Fibroblast of the aortic adventitia (primary cell): ENCODE measurements at regions not wholly inside any gene's neighbourhood (a gene's known extent, or its start where the extent isn't known, plus 50 kb on each side); places are given as distances from the start of the nearest gene placed in this dataset.

ENCODE experiments used
- DNase-seq: peaks from one replicate; pipeline ENCODE4 v3.0.0-alpha.2; 2010; ENCODE audit warnings: low read depth
- H3K4me3 ChIP-seq: 2 replicates; pipeline ENCODE4 v1.5.1; 2011; ENCODE audit warnings: low read depth, mild to moderate bottlenecking, control low read depth, low read length, moderate library complexity
- CTCF ChIP-seq: IDR thresholded peaks from 2 replicates; pipeline ENCODE4 v1.5.1; 2011; ENCODE audit warnings: mild to moderate bottlenecking, low read length, control low read depth, inconsistent platforms; ENCODE audit not compliant: insufficient read depth

DNA sequence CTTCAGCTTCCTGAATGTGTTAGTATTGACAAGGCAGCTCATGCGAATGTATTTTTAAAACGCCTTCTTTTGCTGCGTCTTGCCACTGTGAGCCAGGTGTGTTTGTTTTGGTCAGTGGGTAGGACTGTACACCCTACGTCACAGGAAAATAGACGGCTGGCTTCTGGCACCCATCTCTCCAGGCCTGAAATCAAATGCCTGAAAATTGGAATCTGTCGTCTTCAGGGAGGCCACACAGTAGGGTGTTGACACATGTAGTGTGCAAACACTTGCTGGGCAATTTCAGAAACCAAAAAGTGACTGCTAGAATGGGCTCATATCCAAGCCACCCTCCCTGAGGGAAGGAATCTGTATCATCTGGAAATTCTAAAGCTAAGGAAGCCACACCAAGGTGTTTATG, 209.3 kb downstream of the TTC8 start:
- DNase-seq: no peak
- no peak for TF ChIP-seq CTCF
- no peak overlapping the region for H3K4me3 ChIP-seq

DNA sequence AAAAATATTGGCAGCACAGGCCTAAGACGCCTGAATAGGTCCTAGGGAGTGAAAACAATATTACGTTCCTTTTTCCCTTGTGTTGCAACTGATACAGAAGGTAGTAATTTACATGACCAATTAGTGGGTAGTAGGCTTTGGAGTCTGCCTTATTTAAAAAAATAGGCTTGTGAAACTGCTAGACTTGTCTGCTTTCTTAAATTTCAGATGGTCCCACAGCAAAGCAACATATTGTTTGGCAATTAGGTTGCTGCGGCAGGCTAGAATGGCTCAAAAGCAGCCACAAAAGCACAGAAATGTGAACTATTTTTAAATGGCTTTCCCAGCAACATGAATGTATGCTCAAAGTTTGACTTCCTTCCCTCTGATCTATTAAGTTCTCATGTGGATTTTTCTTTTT, 211.9 kb downstream of the TTC8 start:
- TF ChIP-seq CTCF: no peak
- DNase-seq: no peak
- no peak overlapping the region for H3K4me3 ChIP-seq

DNA sequence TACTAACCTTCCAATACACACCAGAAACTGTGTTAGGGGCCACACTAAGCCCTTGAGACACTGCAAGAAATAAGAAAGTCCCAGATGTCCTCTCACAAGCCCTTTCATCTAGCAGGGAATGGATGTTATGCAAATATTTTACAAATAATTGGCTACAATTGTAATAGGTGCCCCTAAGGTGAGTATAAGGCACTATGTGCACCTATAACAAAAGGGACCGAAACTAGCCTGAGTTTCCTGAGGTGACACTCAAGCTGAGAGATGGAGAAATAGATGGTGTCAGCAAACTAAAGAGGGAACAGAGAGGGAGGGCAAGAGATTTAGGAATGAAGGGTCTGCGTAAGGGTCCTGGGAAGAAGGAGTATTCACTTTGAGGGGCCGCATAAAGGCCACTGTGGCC, 212.6 kb downstream of the TTC8 start:
- DNase-seq: no peak
- TF ChIP-seq CTCF: no peak
- no peak overlapping the region for H3K4me3 ChIP-seq

GRCh38 chr14:89040080-89040459, 215.6 kb downstream of the TTC8 start:
- no peak for TF ChIP-seq CTCF
- H3K4me3 ChIP-seq: no peak overlapping the region
- DNase-seq: no peak

DNA sequence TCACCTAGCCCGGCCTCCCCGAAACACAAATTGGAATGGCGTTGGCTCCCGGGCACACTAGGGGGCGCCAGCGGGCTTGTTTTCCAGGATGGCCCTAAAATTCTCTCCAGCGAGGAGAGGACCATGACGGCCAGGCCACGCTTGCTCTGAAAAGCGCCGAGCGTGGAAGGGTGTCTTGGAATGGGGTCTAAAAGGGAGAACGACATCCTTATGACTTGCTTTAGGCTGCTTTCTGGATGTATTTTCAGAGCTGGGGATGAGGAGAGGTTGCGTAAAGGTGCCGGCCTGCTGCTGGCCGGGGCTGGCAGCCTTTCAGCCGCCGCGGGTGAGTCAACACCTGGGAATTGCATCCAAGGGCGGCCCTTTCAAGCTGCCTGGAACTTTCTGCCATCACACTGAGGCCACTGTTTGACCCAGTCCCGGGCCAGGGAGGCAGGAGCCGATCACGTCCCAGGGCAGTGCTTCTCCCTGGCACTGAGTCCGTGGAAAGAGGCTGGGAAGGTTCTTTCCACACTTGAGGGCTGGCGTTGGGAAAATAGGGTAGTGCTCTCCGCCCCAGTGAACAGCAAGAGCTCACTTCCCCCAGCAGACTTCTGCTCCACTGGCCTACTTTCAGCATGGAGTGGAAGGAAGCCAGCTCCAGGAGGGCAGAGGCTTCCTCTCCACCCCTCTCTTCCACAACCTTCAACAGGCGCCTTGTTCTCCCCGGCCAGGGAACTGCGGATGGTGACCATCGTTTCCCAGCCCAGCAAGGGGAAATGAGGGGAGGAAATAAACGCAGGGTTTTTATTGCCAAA, 216.2 kb downstream of the TTC8 start:
- peak; percentile 96 for TF ChIP-seq CTCF
- peak overlapping the region; percentile 62 for H3K4me3 ChIP-seq
- DNase-seq: peak; percentile 94

DNA sequence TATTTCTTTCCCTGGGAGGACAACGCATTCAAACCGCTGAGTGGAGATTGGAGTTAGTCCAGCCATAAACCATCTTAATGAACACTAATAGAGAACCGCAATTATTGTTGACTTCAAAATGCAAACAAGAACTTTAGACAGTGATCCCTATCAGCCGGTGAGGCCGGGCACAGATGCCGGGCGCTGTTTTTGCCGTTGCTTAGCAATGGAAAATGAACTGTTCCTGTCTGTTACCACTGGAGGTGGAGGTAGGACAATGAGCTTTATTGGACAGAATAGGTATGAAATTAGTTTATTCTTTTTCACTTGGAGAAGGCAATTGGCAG, 216.8 kb downstream of the TTC8 start:
- DNase-seq: no peak
- peak overlapping the region; percentile 62 for H3K4me3 ChIP-seq
- TF ChIP-seq CTCF: no peak

DNA sequence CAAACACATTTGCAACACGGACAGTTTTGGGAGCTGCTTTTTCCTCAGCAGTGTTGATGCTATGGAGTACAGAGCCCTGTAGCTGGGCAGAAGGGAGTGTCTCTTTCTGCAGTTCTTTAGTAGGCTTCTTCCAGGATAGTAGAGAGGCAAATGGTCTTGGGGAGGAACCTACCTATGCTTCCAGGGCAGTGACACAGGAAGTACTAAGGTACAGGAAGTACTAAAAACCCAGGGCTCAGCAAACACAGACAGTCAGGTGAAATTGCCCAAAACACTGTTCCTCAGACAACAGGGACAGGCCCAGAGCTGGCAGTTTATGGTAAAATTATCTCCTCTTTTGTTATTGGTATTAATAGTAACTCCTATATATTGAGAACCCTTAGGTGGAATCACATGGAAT, 217.6 kb downstream of the TTC8 start:
- no peak overlapping the region for H3K4me3 ChIP-seq
- DNase-seq: no peak
- no peak for TF ChIP-seq CTCF
